Midbrain (tissue), 1 donor: ENCODE measurements at regions not wholly inside any gene's neighbourhood (a gene's known extent, or its start where the extent isn't known, plus 50 kb on each side); places are given as distances from the start of the nearest gene placed in this dataset.
"Not testable (repeated sequence)": the region's sequence is repeated elsewhere in the genome, so short reads cannot be mapped to it uniquely, and the experiment has no call there.

Experiments used
- DNase-seq: peaks from one replicate; lab custom pipeline; 2025; lab: John Stamatoyannopoulos, UW

GRCh38 chr2:78814331-78814986 lies 211.0 kb upstream of the REG3G start:
- no peak for DNase-seq

GRCh38 chr2:78817430-78817829 lies 208.1 kb upstream of the REG3G start:
- no peak for DNase-seq

- no peak for DNase-seq
Measured at GRCh38 chr2:78832481-78832880, 193.0 kb upstream of the REG3G start.

- DNase-seq: no peak
Measured at GRCh38 chr2:78839259-78839658, 186.2 kb upstream of the REG3G start.

- DNase-seq: not testable (repeated sequence)
Measured at GRCh38 chr2:78840311-78840710, 185.2 kb upstream of the REG3G start.

- no peak for DNase-seq
Measured at GRCh38 chr2:78845664-78846185, 179.8 kb upstream of the REG3G start.

GRCh38 chr2:78861546-78861945 lies 164.0 kb upstream of the REG3G start:
- DNase-seq: no peak

GRCh38 chr2:78864205-78864604 lies 161.3 kb upstream of the REG3G start:
- no peak for DNase-seq

- DNase-seq: no peak
Measured at GRCh38 chr2:78865667-78866066, 159.8 kb upstream of the REG3G start.

GRCh38 chr2:78870343-78870967 lies 155.0 kb upstream of the REG3G start:
- no peak for DNase-seq

GRCh38 chr2:78873526-78873925 lies 152.0 kb upstream of the REG3G start:
- no peak for DNase-seq

- DNase-seq: no peak
Measured at GRCh38 chr2:78876316-78876688, 149.2 kb upstream of the REG3G start.

GRCh38 chr2:78887446-78887845 lies 138.1 kb upstream of the REG3G start:
- DNase-seq: no peak

- no peak for DNase-seq
Measured at GRCh38 chr2:78890935-78891334, 134.6 kb upstream of the REG3G start.

GRCh38 chr2:78892295-78892694 lies 133.2 kb upstream of the REG3G start:
- DNase-seq: no peak

- no peak for DNase-seq
Measured at GRCh38 chr2:78895022-78895421, 130.5 kb upstream of the REG3G start.

- no peak for DNase-seq
Measured at GRCh38 chr2:78896536-78896935, 129.0 kb upstream of the REG3G start.

GRCh38 chr2:78907089-78907488 lies 118.4 kb upstream of the REG3G start:
- DNase-seq: no peak

- no peak for DNase-seq
Measured at GRCh38 chr2:78908973-78909372, 116.5 kb upstream of the REG3G start.

- DNase-seq: no peak
Measured at GRCh38 chr2:78910376-78910775, 115.1 kb upstream of the REG3G start.

GRCh38 chr2:78913257-78913656 lies 112.2 kb upstream of the REG3G start:
- DNase-seq: no peak

- no peak for DNase-seq
Measured at GRCh38 chr2:78925258-78925657, 100.2 kb upstream of the REG3G start.

- DNase-seq: no peak
Measured at GRCh38 chr2:78928502-78928901, 97.0 kb upstream of the REG3G start.

- DNase-seq: no peak
Measured at GRCh38 chr2:78940998-78941397, 84.5 kb upstream of the REG3G start.
